IMR-90 (cell line): ENCODE measurements at regions not wholly inside any gene's neighbourhood (a gene's known extent, or its start where the extent isn't known, plus 50 kb on each side); places are given as distances from the start of the nearest gene placed in this dataset.

Experiments
- ATAC-seq: fragments of 200-7000 bp; cut with Tn5 transposase; 2 replicates; pipeline ENCODE4 v1.9.1; 2020; ENCODE audit warnings: low read depth, mild to moderate bottlenecking, moderate library complexity
- BruUV-seq: library from RNA; stranded (reverse); fragments of 400-500 nt; replicated peaks from 2 replicates; lab custom pipeline; 2021; lab: Mats Ljungman, UMichigan
- CTCF ChIA-PET: fragments of 300-600 bp; formaldehyde crosslinking; extraction: SDS; loops from one replicate; lab custom pipeline; 2021; ENCODE audit warnings: antibody characterized with exemption; lab: Yijun Ruan, JAX
- POLR2A ChIA-PET: fragments of 300-600 bp; sonication (Branson Sonifier 250); formaldehyde crosslinking; loops from one replicate; lab custom pipeline; 2022; ENCODE audit warnings: antibody characterized with exemption; ENCODE audit not compliant: unreplicated experiment; lab: Charles Lee
- DNase-seq: peaks from one replicate; pipeline ENCODE4 v3.0.0; 2013
- H2AFZ ChIP-seq: replicated peaks from 2 replicates; pipeline ENCODE3; 2013; ENCODE audit warnings: low read length, mild to moderate bottlenecking; ENCODE audit not compliant: poor library complexity
- H2AK5ac ChIP-seq: 2 replicates; pipeline ENCODE4 v1.6.1; 2013; ENCODE audit warnings: low read depth, low read length, inconsistent platforms
- H2AK9ac ChIP-seq: replicated peaks from 2 replicates; pipeline ENCODE3; 2013; ENCODE audit warnings: mild to moderate bottlenecking, low read depth, low read length, moderate library complexity; ENCODE audit not compliant: poor library complexity
- H2BK120ac ChIP-seq: 2 replicates; pipeline ENCODE4 v1.6.1; 2013; ENCODE audit warnings: low read depth, low read length, inconsistent platforms
- H2BK15ac ChIP-seq: 3 replicates; pipeline ENCODE4 v1.6.1; 2013; ENCODE audit warnings: low read depth, low read length, inconsistent platforms
- H2BK20ac ChIP-seq: 2 replicates; pipeline ENCODE4 v1.6.1; 2013; ENCODE audit warnings: low read depth, mild to moderate bottlenecking, inconsistent platforms, low read length, moderate library complexity
- H2BK5ac ChIP-seq: 2 replicates; pipeline ENCODE4 v1.6.1; 2013; ENCODE audit warnings: mild to moderate bottlenecking, low read depth, low read length, inconsistent platforms; ENCODE audit not compliant: poor library complexity, severe bottlenecking
- H3K14ac ChIP-seq: replicated peaks from 2 replicates; pipeline ENCODE4 v1.6.1; 2013; ENCODE audit warnings: low read depth, low read length, inconsistent platforms
- H3K18ac ChIP-seq: 2 replicates; pipeline ENCODE4 v1.6.1; 2013; ENCODE audit warnings: low read depth, low read length, control low read depth
- H3K23ac ChIP-seq: 2 replicates; pipeline ENCODE4 v1.6.1; 2013; ENCODE audit warnings: low read depth, low read length, inconsistent platforms
- H3K27ac ChIP-seq: 2 replicates; pipeline ENCODE4 v1.5.1; 2013; ENCODE audit warnings: mild to moderate bottlenecking, control low read depth, low read length; ENCODE audit not compliant: insufficient read depth
- H3K27me3 ChIP-seq: 2 replicates; pipeline ENCODE4 v1.6.1; 2013; ENCODE audit warnings: low read length; ENCODE audit not compliant: control insufficient read depth, insufficient read depth
- H3K36me3 ChIP-seq: 2 replicates; pipeline ENCODE4 v1.6.1; 2013; ENCODE audit warnings: low read length, mixed read lengths; ENCODE audit not compliant: control insufficient read depth, insufficient read depth
- H3K4ac ChIP-seq: 2 replicates; pipeline ENCODE4 v1.6.1; 2013; ENCODE audit warnings: low read depth, low read length, inconsistent platforms
- H3K4me1 ChIP-seq: 2 replicates; pipeline ENCODE4 v1.6.1; 2013; ENCODE audit warnings: low read length, mixed read lengths; ENCODE audit not compliant: control insufficient read depth, insufficient read depth
- H3K4me2 ChIP-seq: 2 replicates; pipeline ENCODE4 v1.6.1; 2013; ENCODE audit warnings: low read depth, mild to moderate bottlenecking, control low read depth, low read length, moderate library complexity
- H3K4me3 ChIP-seq: 2 replicates; pipeline ENCODE4 v1.5.1; 2013; ENCODE audit warnings: low read depth, mild to moderate bottlenecking, control low read depth, low read length, moderate library complexity; ENCODE audit not compliant: insufficient read depth
- H3K56ac ChIP-seq: 2 replicates; pipeline ENCODE4 v1.6.1; 2013; ENCODE audit warnings: low read length, inconsistent platforms; ENCODE audit not compliant: insufficient read depth; ENCODE audit errors: extremely low read depth
- H3K79me1 ChIP-seq, 2 experiments: 2 replicates each; pipeline ENCODE4 v1.6.1; 2013; ENCODE audit warnings: low read length in 2 of 2, inconsistent platforms in 1 of 2, low read depth in 1 of 2
- H3K9ac ChIP-seq: 2 replicates; pipeline ENCODE4 v1.6.1; 2013; ENCODE audit warnings: low read depth, low read length, control low read depth
- H3K9me1 ChIP-seq: 2 replicates; pipeline ENCODE4 v1.6.1; 2013; ENCODE audit warnings: low read length, inconsistent platforms; ENCODE audit not compliant: insufficient read depth
- H3K9me3 ChIP-seq: 2 replicates; pipeline ENCODE4 v1.6.1; 2013; ENCODE audit warnings: low read length; ENCODE audit not compliant: control insufficient read depth, insufficient read depth
- H4K20me1 ChIP-seq: 2 replicates; pipeline ENCODE4 v1.6.1; 2013; ENCODE audit warnings: low read length, inconsistent platforms; ENCODE audit not compliant: insufficient read depth
- H4K5ac ChIP-seq: 2 replicates; pipeline ENCODE4 v1.6.1; 2013; ENCODE audit warnings: mild to moderate bottlenecking, low read depth, low read length, control low read depth
- H4K8ac ChIP-seq, 2 experiments: 2 replicates each; pipeline ENCODE4 v1.6.1; 2013; ENCODE audit warnings: low read depth in 2 of 2, low read length in 2 of 2, control low read depth in 1 of 2, inconsistent platforms in 1 of 2
- H4K91ac ChIP-seq: 2 replicates; pipeline ENCODE4 v1.6.1; 2013; ENCODE audit warnings: low read depth, low read length, inconsistent platforms; ENCODE audit not compliant: insufficient read depth
- BHLHE40 ChIP-seq: fragments of 150-350 bp; IDR thresholded peaks from 2 replicates; pipeline ENCODE4 v1.6.1; 2016; ENCODE audit warnings: mild to moderate bottlenecking, low read depth, low read length
- CEBPB ChIP-seq: IDR thresholded peaks from 2 replicates; pipeline ENCODE4 v1.6.1; 2012; ENCODE audit warnings: low read depth, low read length, improper control_type of control experiment
- CHD1 ChIP-seq: IDR thresholded peaks from 2 replicates; pipeline ENCODE4 v1.6.1; 2012; ENCODE audit warnings: low read depth, low read length, improper control_type of control experiment
- FOS ChIP-seq: fragments of 150-350 bp; IDR thresholded peaks from 2 replicates; pipeline ENCODE4 v1.6.1; 2016; ENCODE audit warnings: low read depth, low read length
- MAFK ChIP-seq: IDR thresholded peaks from 2 replicates; pipeline ENCODE4 v1.6.1; 2012; ENCODE audit warnings: low read depth, low read length, improper control_type of control experiment
- MAZ ChIP-seq: IDR thresholded peaks from 2 replicates; pipeline ENCODE4 v1.6.1; 2012; ENCODE audit warnings: low read depth, mild to moderate bottlenecking, low read length, improper control_type of control experiment, moderate library complexity, borderline replicate concordance
- MXI1 ChIP-seq: IDR thresholded peaks from 2 replicates; pipeline ENCODE4 v1.6.1; 2012; ENCODE audit warnings: low read depth, mild to moderate bottlenecking, low read length, moderate library complexity, borderline replicate concordance
- NFE2L2 ChIP-seq: fragments of 150-350 bp; IDR thresholded peaks from 2 replicates; pipeline ENCODE4 v1.6.1; 2016; ENCODE audit warnings: low read depth, mild to moderate bottlenecking, low read length
- POLR2A ChIP-seq: IDR thresholded peaks from 2 replicates; pipeline ENCODE4 v1.6.1; 2012; ENCODE audit warnings: mild to moderate bottlenecking, low read depth, low read length
- RAD21 ChIP-seq: IDR thresholded peaks from 2 replicates; pipeline ENCODE4 v1.6.1; 2012; ENCODE audit warnings: low read length, improper control_type of control experiment
- SMC3 ChIP-seq: fragments of 150-350 bp; IDR thresholded peaks from 2 replicates; pipeline ENCODE4 v1.6.1; 2016; ENCODE audit warnings: low read depth, mild to moderate bottlenecking, antibody characterized with exemption, low read length, moderate library complexity
- WGBS, 2 experiments: methylation state at CpG; one replicate each; pipeline versions ENCODE4 v1.1.5 to v1.1.7; 2013; ENCODE audit warnings: missing lambda C conversion rate in 2 of 2; ENCODE audit not compliant: insufficient read length in 1 of 2; ENCODE audit errors: extremely low coverage in 2 of 2; 5-methylcytosine and 5-hydroxymethylcytosine counted together
- dilution Hi-C: fragments of 300-500 bp; cut with HindIII; formaldehyde crosslinking; loops from one replicate; pipeline ENCODE4 v1.14.3; 2018; ENCODE audit warnings: low sequenced_read_pairs; ENCODE audit not compliant: unreplicated experiment
- in situ Hi-C: fragments of 300-500 bp; cut with MboI; formaldehyde crosslinking; loops from 3 replicates; pipeline ENCODE4 v1.14.3; 2019; ENCODE audit warnings: low sequenced_read_pairs, inconsistent platforms, mixed read lengths
- intact Hi-C: fragments of 100-400 bp; cut with micrococcal nuclease; formaldehyde crosslinking; loops from 2 replicates; pipeline ENCODE4 v1.10.0; 2022
- TF ChIP-seq, protein P1 (sequence below): fragments of 150-350 bp; IDR thresholded peaks from 2 replicates; pipeline ENCODE4 v1.6.1; 2017; ENCODE audit warnings: mild to moderate bottlenecking, antibody characterized with exemption, low read length, low read depth

DNA sequence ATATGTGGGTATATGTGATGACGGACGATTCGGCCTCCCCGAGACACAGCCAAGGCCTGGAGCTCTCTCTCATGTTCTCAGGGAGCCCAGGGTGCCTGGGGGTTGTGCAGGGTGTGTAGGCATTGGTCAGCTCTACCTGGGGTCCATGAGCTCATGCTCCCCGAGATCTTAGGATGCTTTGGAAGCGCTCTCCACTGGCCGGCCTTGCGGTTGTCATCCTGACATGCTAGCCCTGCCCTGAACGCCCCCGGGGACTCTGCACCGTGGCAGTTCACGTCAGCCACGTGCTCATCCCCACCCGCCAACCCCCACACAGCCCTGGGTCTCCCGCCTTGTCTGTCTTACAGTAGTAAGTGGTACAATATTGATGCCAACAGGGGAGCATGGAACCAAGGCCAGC, 67.8 kb downstream of the RTP5 start:
- Histone ChIP-seq H3K56ac (no peak overlapping the region), H4K20me1 (no peaks in the 10 kb centered on the region), H3K27ac (no peak overlapping the region), H3K9me3 (peaks cover 3% of the 10 kb centered on the region; the same call in 1 of the 2 replicates), H3K18ac (no peak overlapping the region), H3K27me3 (peaks cover 15% of the 10 kb centered on the region), H2BK120ac (no peak overlapping the region), H3K9ac (no peak overlapping the region), H3K36me3 (no peaks in the 10 kb centered on the region), H2BK5ac (no peak overlapping the region), H2AK5ac (no peak overlapping the region), H3K4me3 (no peak overlapping the region), H3K9me1 (no peaks in the 10 kb centered on the region), H3K14ac (no peak overlapping the region), H2BK15ac (no peak overlapping the region), H3K4me1 (peaks cover 4% of the 10 kb centered on the region; the same call in 1 of the 2 replicates), H2AK9ac (no peak overlapping the region), H3K4me2 (no peak overlapping the region), H3K23ac (no peak overlapping the region), H2AFZ (no peak overlapping the region), H3K4ac (no peak overlapping the region), H4K91ac (no peak overlapping the region), H2BK20ac (no peak overlapping the region), H3K79me1 (no peaks in the 10 kb centered on the region), H4K8ac (no peak overlapping the region), H4K5ac (no peak overlapping the region)
- WGBS, 2 experiments: no CpG with 5 or more reads among the region's 15 CpGs
- POLR2A ChIA-PET: no interaction called here
- CTCF ChIA-PET: no interaction called here
- in situ Hi-C loops (no loop called here), intact Hi-C loops (no loop called here), dilution Hi-C loops (no loop called here)
- no TSS peak for BruUV-seq
- TF ChIP-seq MAFK (no peak), BHLHE40 (no peak), CEBPB (no peak), MAZ (no peak), NFE2L2 (no peak), CHD1 (no peak), SMC3 (no peak), FOS (no peak), MXI1 (no peak), POLR2A (no peak), RAD21 (no peak)
- TF ChIP-seq, protein P1, sequence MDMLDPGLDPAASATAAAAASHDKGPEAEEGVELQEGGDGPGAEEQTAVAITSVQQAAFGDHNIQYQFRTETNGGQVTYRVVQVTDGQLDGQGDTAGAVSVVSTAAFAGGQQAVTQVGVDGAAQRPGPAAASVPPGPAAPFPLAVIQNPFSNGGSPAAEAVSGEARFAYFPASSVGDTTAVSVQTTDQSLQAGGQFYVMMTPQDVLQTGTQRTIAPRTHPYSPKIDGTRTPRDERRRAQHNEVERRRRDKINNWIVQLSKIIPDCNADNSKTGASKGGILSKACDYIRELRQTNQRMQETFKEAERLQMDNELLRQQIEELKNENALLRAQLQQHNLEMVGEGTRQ: no peak
- ATAC-seq (no peak), DNase-seq (no peak)
